Heart left ventricle (tissue), 13 donors: ENCODE measurements at regions not wholly inside any gene's neighbourhood (a gene's known extent, or its start where the extent isn't known, plus 50 kb on each side); places are given as distances from the start of the nearest gene placed in this dataset.

Source experiments
- POLR2A ChIP-seq, 2 donors: fragments of 450-650 bp; IDR thresholded peaks; one replicate each; pipeline ENCODE4 v1.6.1; 2017; ENCODE audit warnings: antibody characterized with exemption in 2 of 2, mild to moderate bottlenecking in 2 of 2, moderate library complexity in 2 of 2
- TF ChIP-seq, protein P1 (sequence below), 12 donors: fragments of 200-600 bp; sonication (generic) in 4 of 12; IDR thresholded peaks; one replicate each; pipeline versions ENCODE4 v1.5.0 to v1.8.0; 2018 to 2022; ENCODE audit warnings: antibody characterized with exemption in 12 of 12, mild to moderate bottlenecking in 5 of 12
- donor health status: ischemic (EF 13 %, LVEDD 7.1; RV severe dilation, severe dysfunction).
- donor health status: DM: no; HTN: yes; CAD: no.
- donor health status: DM: no; HTN: no; CAD: no.
- donor health status: ischemic (EF 25% LVEDD 6.9; RV normal size, moderate dysfunction).
- donor health status: ischemic (EF 25% LVEDD 5.7; RV mildly dilated, moderate dysfunction).
- donor health status: ischemic (EF 35%, LVEDD 5.7; RV mildly dilated, moderate dysfunction).
- donor health status: nonischemic (EF 11% LVEDD 7.7; RV severe dilation, severe dysfunction).
- donor health status: DM: yes; HTN: yes; CAD: no.
- donor health status: PGD.
- donor health status: ischemic (EF 29% LVEDD 5.4; RV normal size, mild dysfunction).
- donor health status: nonischemic (EF 23%, LVEDD 6.1; RV moderate dilation, normal function).

DNA sequence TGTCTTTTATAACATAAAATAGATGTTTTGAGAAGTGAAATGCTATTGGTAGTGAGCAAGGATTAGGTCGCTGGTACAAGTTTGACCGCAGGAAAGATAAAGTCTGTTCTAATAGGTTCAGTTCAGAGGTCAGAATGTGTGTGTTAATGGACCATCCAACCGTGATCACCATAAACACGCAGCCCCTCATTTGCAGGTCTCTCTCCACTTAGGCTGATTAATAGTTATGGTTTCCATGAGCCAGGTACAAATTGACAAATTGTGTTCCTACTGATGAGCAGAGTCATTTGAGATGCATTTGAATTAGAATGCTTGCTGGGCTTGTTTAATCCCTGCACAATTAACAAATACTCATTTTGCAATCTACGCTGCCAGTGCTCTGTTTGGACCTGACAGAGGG, 318.1 kb upstream of the GOT2 start:
- TF ChIP-seq, protein P1, sequence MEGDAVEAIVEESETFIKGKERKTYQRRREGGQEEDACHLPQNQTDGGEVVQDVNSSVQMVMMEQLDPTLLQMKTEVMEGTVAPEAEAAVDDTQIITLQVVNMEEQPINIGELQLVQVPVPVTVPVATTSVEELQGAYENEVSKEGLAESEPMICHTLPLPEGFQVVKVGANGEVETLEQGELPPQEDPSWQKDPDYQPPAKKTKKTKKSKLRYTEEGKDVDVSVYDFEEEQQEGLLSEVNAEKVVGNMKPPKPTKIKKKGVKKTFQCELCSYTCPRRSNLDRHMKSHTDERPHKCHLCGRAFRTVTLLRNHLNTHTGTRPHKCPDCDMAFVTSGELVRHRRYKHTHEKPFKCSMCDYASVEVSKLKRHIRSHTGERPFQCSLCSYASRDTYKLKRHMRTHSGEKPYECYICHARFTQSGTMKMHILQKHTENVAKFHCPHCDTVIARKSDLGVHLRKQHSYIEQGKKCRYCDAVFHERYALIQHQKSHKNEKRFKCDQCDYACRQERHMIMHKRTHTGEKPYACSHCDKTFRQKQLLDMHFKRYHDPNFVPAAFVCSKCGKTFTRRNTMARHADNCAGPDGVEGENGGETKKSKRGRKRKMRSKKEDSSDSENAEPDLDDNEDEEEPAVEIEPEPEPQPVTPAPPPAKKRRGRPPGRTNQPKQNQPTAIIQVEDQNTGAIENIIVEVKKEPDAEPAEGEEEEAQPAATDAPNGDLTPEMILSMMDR (IDR thresholded peaks at IDR 0.05), result no peak
- no peak for TF ChIP-seq POLR2A (IDR thresholded peaks at IDR 0.05)
